Thoracic aorta (tissue), 2 donors: ENCODE measurements at regions not wholly inside any gene's neighbourhood (a gene's known extent, or its start where the extent isn't known, plus 50 kb on each side); places are given as distances from the start of the nearest gene placed in this dataset.

Source experiments
- ATAC-seq: fragments of 150-250 bp; one replicate; pipeline ENCODE4 v1.8.0; 2017; ENCODE audit warnings: low read depth; ENCODE audit not compliant: insufficient number of reproducible peaks, low FRiP score
- DNase-seq: peaks from one replicate; pipeline ENCODE4 v3.0.0-alpha.2; 2020; ENCODE audit warnings: low spot score
- H3K27ac ChIP-seq, 2 donors: fragments of 200-600 bp; sonication (generic); 1 replicate in 1 of 2; 2 replicates in 1 of 2; pipeline ENCODE4 v1.5.1; 2016; ENCODE audit warnings: mild to moderate bottlenecking in 2 of 2, moderate library complexity in 2 of 2
- H3K27me3 ChIP-seq: fragments of 200-600 bp; sonication (generic); replicated peaks from 2 replicates; pipeline ENCODE4 v1.6.0; 2016; ENCODE audit warnings: mild to moderate bottlenecking; ENCODE audit not compliant: insufficient read depth
- H3K36me3 ChIP-seq: fragments of 200-600 bp; sonication (generic); one replicate; pipeline ENCODE4 v1.5.1; 2016
- H3K4me1 ChIP-seq, 2 donors: fragments of 200-600 bp; sonication (generic); 1 replicate in 1 of 2; 2 replicates in 1 of 2; pipeline versions ENCODE4 v1.5.1 to v1.6.0; 2016; ENCODE audit warnings: low read depth in 2 of 2, mild to moderate bottlenecking in 1 of 2; ENCODE audit not compliant: control insufficient read depth in 1 of 2
- H3K4me3 ChIP-seq: fragments of 200-600 bp; sonication (generic); 2 replicates; pipeline ENCODE4 v1.5.1; 2016; ENCODE audit warnings: mild to moderate bottlenecking
- H3K9me3 ChIP-seq: fragments of 200-600 bp; sonication (generic); 2 replicates; pipeline ENCODE4 v1.5.1; 2016
- TF ChIP-seq, protein P1 (sequence below): fragments of 200-600 bp; sonication (generic); IDR thresholded peaks from one replicate; pipeline ENCODE4 v1.5.1; 2019; ENCODE audit warnings: antibody characterized with exemption

DNA sequence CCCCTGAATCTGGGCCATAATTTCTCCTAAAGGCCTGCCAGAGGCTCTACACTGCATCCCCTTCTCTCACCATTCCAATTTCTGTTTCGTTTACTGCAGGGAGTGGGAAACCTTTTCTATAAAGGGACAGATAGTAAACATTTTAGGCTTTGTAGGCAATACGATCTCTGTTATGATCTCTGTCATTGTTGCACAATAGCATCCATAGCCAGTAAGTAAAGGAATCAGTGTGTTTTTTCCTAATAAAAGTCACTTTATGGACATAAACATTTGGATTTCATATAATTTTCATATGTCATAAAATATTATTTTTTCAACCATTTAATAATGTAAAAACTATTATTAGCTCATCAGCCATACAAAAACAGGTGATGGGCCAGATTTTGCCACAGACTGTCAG, 531.7 kb downstream of the DSC3 start:
- H3K27me3 ChIP-seq, result no peaks in the 10 kb centered on the region
- no peaks in the 10 kb centered on the region for H3K9me3 ChIP-seq
- TF ChIP-seq, protein P1, sequence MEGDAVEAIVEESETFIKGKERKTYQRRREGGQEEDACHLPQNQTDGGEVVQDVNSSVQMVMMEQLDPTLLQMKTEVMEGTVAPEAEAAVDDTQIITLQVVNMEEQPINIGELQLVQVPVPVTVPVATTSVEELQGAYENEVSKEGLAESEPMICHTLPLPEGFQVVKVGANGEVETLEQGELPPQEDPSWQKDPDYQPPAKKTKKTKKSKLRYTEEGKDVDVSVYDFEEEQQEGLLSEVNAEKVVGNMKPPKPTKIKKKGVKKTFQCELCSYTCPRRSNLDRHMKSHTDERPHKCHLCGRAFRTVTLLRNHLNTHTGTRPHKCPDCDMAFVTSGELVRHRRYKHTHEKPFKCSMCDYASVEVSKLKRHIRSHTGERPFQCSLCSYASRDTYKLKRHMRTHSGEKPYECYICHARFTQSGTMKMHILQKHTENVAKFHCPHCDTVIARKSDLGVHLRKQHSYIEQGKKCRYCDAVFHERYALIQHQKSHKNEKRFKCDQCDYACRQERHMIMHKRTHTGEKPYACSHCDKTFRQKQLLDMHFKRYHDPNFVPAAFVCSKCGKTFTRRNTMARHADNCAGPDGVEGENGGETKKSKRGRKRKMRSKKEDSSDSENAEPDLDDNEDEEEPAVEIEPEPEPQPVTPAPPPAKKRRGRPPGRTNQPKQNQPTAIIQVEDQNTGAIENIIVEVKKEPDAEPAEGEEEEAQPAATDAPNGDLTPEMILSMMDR, result no peak
- DNase-seq, result no peak
- H3K4me3 ChIP-seq, result no peak overlapping the region
- ATAC-seq, result no peak
- H3K4me1 ChIP-seq, result no peaks in the 10 kb centered on the region
- no peak overlapping the region for H3K27ac ChIP-seq
- H3K36me3 ChIP-seq, result no peaks in the 10 kb centered on the region

DNA sequence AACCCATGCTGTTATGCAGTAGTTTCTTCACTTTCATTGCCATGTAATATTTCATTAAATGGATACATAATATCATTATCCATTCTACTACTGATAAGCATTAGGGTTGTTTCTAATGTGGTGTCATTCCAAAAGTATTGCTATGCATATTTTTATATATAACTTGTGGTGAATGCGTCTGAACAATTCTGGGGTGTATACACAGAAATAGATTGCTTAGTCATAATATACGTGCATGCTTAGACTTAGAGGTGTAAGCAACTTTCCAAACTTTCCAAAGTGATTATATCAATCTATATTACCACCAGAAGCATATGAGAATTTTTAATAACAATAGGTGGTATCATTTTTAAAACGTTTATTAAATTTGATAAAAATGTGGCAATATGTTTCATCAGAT, 540.9 kb downstream of the DSC3 start:
- no peaks in the 10 kb centered on the region for H3K9me3 ChIP-seq
- TF ChIP-seq, protein P1, result no peak
- H3K27ac ChIP-seq, result no peak overlapping the region
- no peaks in the 10 kb centered on the region for H3K36me3 ChIP-seq
- no peaks in the 10 kb centered on the region for H3K27me3 ChIP-seq
- DNase-seq, result no peak
- H3K4me1 ChIP-seq, result no peaks in the 10 kb centered on the region
- no peak for ATAC-seq
- no peak overlapping the region for H3K4me3 ChIP-seq

DNA sequence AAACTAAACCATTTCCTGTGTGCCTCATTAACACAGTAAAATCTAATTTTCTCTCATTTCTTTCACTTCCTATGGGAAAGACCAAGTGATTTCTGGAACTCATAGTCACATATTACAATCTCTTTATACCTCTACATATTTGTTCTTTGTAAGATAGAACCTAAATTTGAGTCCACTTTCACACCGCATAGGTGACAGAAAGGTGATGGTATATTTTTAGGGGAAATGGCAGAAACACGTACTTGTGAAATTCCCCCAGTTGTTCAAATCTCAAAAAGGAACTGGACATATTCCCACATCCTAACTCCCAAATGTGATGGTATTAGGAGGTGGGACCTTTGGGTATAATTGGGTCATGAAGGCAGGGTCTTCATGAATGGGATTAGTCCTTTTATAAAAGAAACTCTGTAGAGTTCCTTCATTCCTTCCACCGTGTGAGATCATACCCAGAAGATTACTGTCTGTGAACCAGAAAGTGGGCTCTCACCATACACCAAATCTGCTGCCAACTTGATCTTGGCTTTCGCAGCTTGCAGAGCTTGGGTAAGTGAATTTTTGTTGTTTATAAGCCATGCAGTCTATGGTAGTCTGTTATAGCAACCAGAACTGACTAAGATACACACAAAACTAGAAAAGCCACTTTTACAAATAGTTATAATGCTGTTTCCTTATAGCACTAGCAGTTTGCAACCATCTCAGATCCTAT, 542.1 kb downstream of the DSC3 start:
- ATAC-seq (no peak), DNase-seq (no peak)
- Histone ChIP-seq H3K9me3 (no peaks in the 10 kb centered on the region), H3K27ac (no peak overlapping the region), H3K4me3 (no peak overlapping the region), H3K36me3 (no peaks in the 10 kb centered on the region), H3K4me1 (no peaks in the 10 kb centered on the region), H3K27me3 (no peaks in the 10 kb centered on the region)
- TF ChIP-seq, protein P1, result no peak

DNA sequence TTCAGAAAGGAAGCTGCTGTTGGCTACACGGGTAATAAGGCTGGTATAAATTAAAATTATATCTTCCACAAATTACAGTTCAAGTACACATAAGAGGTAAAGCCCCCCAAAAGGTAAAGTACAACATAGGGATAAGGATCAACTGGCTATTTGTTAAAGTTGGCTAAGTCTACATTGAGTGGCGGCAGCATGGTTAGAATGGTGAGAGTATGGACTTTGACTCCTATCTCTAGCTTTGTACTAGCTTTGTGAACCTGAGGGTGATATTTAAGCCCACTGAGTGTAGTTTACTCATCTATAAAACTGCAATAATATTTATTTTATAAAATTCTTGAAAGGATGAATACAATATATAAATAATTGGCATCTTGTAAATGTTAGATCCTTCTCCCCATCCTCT, 542.8 kb downstream of the DSC3 start:
- Histone ChIP-seq H3K4me1 (no peaks in the 10 kb centered on the region), H3K4me3 (no peak overlapping the region), H3K9me3 (no peaks in the 10 kb centered on the region), H3K27ac (no peak overlapping the region), H3K27me3 (no peaks in the 10 kb centered on the region), H3K36me3 (no peaks in the 10 kb centered on the region)
- ATAC-seq (no peak), DNase-seq (no peak)
- TF ChIP-seq, protein P1, result no peak

DNA sequence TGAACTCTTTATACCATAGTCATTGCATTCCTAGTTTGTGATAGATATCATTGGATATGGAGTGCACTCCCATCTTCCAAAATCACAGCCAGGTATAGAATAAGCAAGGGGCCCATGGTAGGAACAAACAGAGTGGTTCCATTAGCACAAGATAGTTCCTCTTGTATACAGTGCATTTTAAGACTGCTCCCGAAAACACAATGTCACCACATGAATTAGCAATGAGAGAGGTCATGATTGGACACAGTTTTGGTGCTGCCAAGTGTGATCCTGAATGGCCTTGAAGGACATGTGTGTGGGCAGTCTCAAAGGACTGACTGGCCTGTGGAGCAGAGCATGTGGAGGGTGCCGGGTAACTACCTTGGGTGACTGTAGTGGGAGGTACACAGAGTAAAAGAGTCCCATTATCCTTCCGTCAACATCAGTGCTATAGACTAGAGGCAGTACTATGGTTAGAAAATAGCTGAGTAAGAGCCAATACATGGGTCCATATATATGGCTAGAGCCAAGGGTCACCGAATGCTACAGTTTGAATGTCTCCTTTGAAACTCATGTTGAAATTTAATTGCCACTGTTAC, 549.9 kb downstream of the DSC3 start:
- no peaks in the 10 kb centered on the region for H3K27me3 ChIP-seq
- no peak overlapping the region for H3K27ac ChIP-seq
- DNase-seq, result no peak
- TF ChIP-seq, protein P1, result no peak
- H3K4me1 ChIP-seq, result no peaks in the 10 kb centered on the region
- H3K4me3 ChIP-seq, result no peak overlapping the region
- no peak for ATAC-seq
- no peaks in the 10 kb centered on the region for H3K9me3 ChIP-seq
- no peaks in the 10 kb centered on the region for H3K36me3 ChIP-seq
